RCC 7860 (cell line): ENCODE measurements at regions not wholly inside any gene's neighbourhood (a gene's known extent, or its start where the extent isn't known, plus 50 kb on each side); places are given as distances from the start of the nearest gene placed in this dataset.

Experiments used
- DNase-seq: peaks from one replicate; pipeline ENCODE4 v3.0.0-alpha.2; 2015; ENCODE audit warnings: low spot score
- FAIRE-seq: peaks from 2 replicates; lab custom pipeline; 2012; peaks lifted over from hg19 to GRCh38; lab: Jason Lieb, UNC

GRCh38 chr20:40189621-40190020, 499.4 kb downstream of the MAFB start:
- FAIRE-seq, result no peak

GRCh38 chr20:40188319-40188718, 500.7 kb downstream of the MAFB start:
- FAIRE-seq (no peak), DNase-seq (no peak)

More at GRCh38 chr20:40189621-40190020, 499.4 kb downstream of the MAFB start:
- DNase-seq, result no peak

GRCh38 chr20:40186826-40187225, 502.2 kb downstream of the MAFB start:
- no peak for FAIRE-seq
- DNase-seq, result no peak

DNA sequence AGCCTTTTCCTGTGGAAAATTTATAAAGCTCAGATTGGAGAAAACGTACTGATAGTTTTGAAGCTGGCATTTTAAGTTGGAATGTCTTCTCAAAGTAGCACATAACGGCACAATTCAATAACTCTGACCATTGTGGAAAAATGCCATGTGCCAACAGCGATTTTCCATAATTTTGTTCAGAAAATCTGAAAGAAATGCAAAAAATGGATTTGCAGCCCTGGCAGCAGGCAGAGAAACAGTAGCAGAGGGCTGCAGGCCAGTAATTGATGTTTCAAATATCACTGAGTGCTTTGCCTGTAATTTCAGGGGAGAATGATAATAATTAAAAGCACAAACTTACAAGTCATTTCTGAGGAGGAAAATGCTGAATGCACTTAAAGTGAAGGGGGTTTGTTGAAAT, 507.4 kb downstream of the MAFB start:
- DNase-seq, result no peak
- FAIRE-seq, result no peak

DNA sequence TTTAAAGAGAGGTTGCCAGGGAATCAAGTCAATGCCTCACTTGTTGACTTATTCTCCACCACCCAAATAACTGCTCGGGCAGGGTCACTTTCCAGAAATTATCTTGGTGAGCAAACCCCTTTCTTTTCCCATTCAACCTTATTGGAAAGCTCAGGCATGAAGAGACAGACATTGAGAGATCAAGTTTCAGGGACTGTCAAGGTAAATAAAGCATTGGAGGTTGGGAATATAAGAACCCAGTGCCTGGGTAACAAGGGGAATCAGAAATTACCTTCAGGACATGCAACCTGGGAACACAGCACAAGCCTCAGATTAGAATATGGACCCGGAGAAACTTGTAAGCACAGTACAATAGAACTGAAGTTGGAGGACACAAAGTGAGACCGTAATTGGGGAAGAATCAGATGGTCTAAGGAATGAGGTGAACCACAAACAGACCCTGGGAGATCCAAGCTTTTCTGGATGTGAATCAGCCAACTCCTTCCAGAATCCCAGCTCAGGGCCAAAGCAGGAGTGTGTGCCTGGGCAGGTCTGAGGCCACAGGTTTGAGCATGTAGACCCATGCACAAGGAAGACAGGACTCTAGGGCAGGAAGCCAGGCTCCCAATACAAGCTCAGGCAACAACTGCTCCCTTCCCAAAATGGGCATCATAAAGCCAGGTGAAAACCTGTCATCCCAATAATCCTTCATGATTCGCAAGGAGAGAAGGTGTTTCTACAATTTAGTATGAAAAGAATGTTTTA, 512.8 kb downstream of the MAFB start:
- FAIRE-seq (no peak), DNase-seq (no peak)

GRCh38 chr20:40175296-40175695, 513.7 kb downstream of the MAFB start:
- DNase-seq (no peak), FAIRE-seq (no peak)

DNA sequence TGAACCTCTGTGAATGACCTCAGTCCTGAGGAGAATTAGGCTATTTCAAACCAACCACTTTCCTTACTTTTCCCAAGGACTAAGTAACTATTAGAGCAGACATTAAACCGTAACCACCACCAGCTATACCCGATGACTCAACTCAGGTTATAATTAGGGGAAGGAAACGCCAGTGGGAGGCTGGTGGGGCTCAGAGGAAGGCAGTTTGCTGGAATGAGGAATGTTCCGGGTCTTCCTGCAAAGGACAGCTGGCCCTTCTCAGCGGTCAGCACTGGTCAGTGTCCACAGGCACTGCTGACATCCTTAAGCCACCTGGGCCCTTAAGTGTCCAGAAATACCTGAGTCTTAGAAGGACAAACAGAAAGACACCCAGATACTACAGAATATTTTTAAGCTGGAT, 515.2 kb downstream of the MAFB start:
- DNase-seq (no peak), FAIRE-seq (no peak)

GRCh38 chr20:40168981-40169620, 519.9 kb downstream of the MAFB start:
- no peak for DNase-seq
- no peak for FAIRE-seq

- FAIRE-seq (no peak), DNase-seq (no peak)
Measured at GRCh38 chr20:40161391-40161790, 527.6 kb downstream of the MAFB start.

DNA sequence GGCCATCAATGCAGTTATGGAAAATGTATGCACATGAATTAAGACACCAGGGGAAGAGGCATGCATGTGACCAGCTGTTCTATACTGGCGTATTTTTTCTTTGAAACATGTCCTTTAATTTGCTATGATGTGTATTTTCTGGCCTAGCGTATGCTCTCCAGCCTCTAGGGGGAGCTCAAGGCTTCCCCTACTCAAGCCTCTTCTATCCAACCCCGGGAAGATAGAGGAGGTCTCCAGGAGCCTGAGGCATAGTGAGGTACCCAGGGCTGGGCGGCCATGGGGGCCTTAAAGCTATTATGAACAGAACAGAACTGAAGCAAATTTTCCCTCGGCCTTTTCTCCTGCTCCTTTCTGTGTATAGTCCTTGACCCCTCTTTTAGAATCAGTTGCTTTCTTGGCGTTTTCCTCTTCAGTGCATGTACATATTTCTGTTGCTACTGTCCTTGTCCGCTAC, 528.9 kb downstream of the MAFB start:
- FAIRE-seq, result no peak

GRCh38 chr20:40159276-40159675, 529.8 kb downstream of the MAFB start:
- no peak for FAIRE-seq

More for the DNA sequence above, 528.9 kb downstream of the MAFB start:
- DNase-seq, result peak; percentile 50

DNA sequence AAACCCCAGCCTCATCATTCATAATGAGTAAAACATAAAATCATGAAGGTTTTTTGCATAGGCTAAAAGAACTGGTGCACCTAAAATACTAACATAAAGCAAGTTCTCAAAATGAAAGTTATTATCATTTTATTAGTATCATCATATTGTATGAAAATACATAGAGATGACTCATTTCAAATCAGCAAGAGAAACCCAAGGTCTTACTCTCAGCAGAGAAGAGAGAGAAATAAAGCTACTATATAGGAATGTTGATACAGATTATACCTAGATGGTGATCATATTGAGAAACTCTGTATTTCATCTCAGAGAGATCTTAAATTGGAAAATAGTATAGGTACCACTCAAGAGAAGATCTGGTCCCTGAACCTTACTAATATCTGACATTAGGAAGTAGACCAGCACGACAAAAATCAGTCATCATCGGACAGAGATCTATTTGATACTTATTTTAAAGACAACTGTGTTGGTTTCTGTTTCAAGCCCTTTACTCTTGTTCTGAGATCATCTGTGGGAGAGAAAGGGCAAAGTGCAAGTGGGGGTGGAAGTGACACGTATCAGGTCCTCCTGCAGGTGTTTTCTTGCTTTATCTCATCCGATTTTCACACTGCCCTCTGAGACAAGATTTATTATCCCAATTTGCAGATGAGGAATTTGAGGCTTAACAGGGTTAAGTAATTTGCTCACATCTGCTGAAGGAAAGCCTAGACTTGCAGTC, 532.3 kb downstream of the MAFB start:
- DNase-seq, result no peak

More at GRCh38 chr20:40159276-40159675, 529.8 kb downstream of the MAFB start:
- DNase-seq, result no peak

GRCh38 chr20:40154514-40154913, 534.5 kb downstream of the MAFB start:
- FAIRE-seq, result no peak
- DNase-seq, result no peak

More for the DNA sequence above, 532.3 kb downstream of the MAFB start:
- FAIRE-seq, result no peak

GRCh38 chr20:40148886-40149285, 540.1 kb downstream of the MAFB start:
- FAIRE-seq, result no peak
- DNase-seq, result no peak

DNA sequence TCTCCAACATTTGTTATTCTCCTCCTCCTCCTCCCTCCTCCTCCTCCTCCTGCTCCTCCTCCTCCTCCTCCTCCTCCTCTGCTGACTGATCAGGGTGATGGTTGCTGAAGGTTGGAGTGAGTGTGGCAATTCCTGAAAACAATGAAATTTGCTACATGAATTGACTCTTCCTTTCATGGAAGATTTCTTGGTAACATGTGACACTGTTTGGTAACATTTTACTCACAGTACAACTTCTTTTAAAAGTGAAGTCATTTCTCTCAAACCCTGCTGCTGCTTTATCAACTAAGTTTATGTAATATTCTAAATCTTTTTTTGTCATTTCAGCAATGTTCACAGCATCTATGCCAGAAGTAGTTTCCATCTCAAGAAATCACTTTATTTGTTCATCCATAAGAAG, 543.0 kb downstream of the MAFB start:
- FAIRE-seq, result no peak
- DNase-seq, result no peak

DNA sequence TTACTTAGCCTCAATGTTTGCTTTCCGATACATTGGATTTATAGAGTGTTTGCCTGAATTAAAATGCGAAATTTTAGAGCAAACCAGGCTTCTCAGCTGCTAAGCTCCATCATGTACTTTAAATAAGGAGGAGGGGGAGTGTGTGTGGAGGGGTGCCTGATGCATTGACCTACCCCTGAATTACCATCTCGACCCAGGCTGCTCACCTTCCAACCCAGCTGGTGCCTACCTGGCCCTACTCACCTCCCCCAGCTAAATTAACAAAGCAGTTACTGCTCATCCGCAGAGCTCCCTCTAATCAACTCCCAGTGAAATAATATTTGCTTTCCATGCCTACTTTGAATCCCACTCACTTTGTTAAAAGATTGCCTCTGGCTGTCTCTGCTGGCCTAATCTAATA, 544.5 kb downstream of the MAFB start:
- FAIRE-seq, result no peak
- no peak for DNase-seq

DNA sequence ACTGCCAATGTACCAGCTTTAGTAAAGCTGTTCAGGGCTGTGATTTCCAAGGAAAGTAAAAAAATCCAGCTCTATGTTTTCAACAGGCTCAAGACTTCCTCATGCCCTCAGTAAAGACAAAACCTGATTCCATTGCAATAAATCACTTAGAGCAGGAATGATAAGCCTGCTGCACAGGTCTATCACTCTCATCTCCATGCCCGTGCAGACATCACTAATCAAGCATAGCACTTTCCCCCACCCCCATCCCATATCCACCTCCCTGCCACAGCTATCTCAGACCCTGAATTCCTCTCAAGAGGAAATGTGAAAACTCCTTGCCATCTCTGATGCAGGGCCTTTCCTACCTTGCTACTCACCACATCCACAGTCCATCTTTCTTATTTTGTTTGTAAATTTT, 554.9 kb downstream of the MAFB start:
- no peak for DNase-seq
- no peak for FAIRE-seq

DNA sequence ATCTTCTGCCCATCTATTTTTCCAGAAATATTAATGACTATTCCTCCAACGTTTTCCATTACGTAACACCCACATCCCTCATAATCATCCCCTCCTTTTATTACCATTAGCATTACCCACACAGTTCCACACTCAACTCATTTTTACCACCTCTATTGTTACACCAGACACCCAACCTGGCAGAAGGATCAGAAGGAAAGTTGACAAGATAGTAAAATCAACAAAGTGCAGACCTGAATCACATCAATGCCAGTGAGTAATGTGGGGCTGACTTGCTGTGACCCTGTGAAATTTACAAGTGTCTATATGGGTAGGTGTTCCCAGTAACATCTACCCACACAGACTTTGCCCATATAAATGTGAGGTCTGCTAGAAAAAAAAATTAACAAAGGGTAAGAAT, 568.2 kb downstream of the MAFB start:
- FAIRE-seq (no peak), DNase-seq (no peak)

DNA sequence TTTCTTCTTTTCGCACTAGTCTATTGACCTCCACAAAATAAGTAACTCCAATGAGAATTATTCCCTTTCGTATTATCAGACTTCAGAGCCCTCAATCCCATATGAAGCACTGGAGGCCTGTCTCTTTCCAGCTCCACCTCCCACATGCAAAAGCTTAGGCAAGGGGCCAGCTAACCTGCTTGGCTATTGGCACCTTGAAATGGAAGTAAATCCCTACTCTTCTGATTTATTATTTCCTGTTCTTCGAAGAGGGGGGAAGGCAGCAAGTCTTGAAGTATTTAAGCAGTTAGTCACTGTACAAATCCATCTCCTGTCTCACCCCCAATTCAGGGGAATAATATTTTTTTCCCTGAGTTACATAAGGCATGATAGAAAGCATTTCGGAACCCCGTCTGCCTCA, 577.8 kb downstream of the MAFB start:
- FAIRE-seq (no peak), DNase-seq (no peak)

- DNase-seq, result no peak
- FAIRE-seq, result no peak
Measured at GRCh38 chr20:40110311-40110831, 578.7 kb downstream of the MAFB start.

DNA sequence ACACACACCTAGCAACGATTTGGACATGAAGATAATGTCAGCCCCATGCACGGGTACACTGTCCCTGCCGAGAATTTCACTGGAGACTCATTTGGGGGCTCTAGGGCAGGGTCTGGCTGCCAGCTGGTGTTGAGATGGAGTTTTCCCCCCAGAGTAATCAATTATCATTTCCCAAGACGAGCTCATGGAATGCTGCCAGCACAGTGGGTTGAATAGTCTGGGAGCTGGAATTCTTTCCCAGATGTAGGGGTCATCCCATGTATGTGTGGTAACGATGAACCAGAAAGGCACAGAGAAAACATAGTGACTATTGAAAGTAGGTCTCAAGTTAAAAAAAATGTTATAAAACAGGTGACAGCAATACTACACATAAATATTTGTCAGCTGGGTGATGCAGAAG, 579.9 kb downstream of the MAFB start:
- FAIRE-seq (no peak), DNase-seq (no peak)

DNA sequence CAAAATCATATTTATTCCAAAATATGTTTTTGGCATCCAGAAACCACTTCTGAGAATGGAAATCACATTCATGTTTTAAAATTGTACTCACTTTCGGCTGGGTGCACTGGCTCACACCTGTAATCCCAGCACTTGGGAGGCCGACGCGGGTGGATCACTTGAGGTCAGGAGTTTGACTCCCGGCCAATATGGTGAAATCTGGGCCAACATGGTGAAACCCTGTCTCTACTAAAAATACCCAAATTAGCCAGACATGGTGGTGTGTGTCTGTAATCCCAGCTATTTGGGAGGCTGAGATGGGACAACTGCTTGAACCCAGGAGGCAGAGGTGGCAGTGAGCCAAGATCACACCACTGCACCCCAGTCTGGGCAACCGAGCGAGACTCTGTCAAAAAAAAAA, 580.7 kb downstream of the MAFB start:
- FAIRE-seq, result no peak
- no peak for DNase-seq
